Amygdala (tissue), 56 donors: ENCODE measurements at regions not wholly inside any gene's neighbourhood (a gene's known extent, or its start where the extent isn't known, plus 50 kb on each side); places are given as distances from the start of the nearest gene placed in this dataset.
"Not testable (repeated sequence)": the region's sequence is repeated elsewhere in the genome, so short reads cannot be mapped to it uniquely, and the experiment has no call there.

Experiments
- DNase-seq, 56 donors: peaks; one replicate each; lab custom pipeline; 2025; lab: John Stamatoyannopoulos, UW

- no peak for DNase-seq
These were observed 145.2 kb downstream of the RAD51AP2 start for GRCh38 chr2:17373041-17373440.

- no peak for DNase-seq
These were observed 154.4 kb downstream of the RAD51AP2 start for GRCh38 chr2:17363846-17364245.

- DNase-seq, result no peak
These were observed 155.3 kb downstream of the RAD51AP2 start for GRCh38 chr2:17362956-17363355.

- DNase-seq, result no peak
These were observed 162.5 kb downstream of the RAD51AP2 start for GRCh38 chr2:17355608-17356329.

- no peak for DNase-seq
These were observed 165.0 kb downstream of the RAD51AP2 start for GRCh38 chr2:17353263-17353662.

- not testable (repeated sequence) for DNase-seq
These were observed 175.5 kb downstream of the RAD51AP2 start for GRCh38 chr2:17342692-17343091.

GRCh38 chr2:17337507-17337906 is 180.7 kb downstream of the RAD51AP2 start:
- DNase-seq, result no peak

GRCh38 chr2:17336458-17336857 is 181.8 kb downstream of the RAD51AP2 start:
- no peak for DNase-seq

GRCh38 chr2:17334300-17334699 is 183.9 kb downstream of the RAD51AP2 start:
- DNase-seq, result no peak

- no peak for DNase-seq
These were observed 186.6 kb downstream of the RAD51AP2 start for GRCh38 chr2:17331636-17332035.

- DNase-seq, result no peak
These were observed 190.1 kb downstream of the RAD51AP2 start for GRCh38 chr2:17328161-17328560.

- DNase-seq, result no peak
These were observed 190.6 kb downstream of the RAD51AP2 start for GRCh38 chr2:17327649-17328048.

GRCh38 chr2:17326717-17327116 is 191.5 kb downstream of the RAD51AP2 start:
- no peak for DNase-seq

- no peak for DNase-seq
These were observed 194.5 kb downstream of the RAD51AP2 start for GRCh38 chr2:17323697-17324096.

- DNase-seq, result peak in 4 of 56 donors; percentile 2 to 18 (median 12)
These were observed 195.8 kb downstream of the RAD51AP2 start for GRCh38 chr2:17322461-17322860.

GRCh38 chr2:17319090-17319489 is 199.2 kb downstream of the RAD51AP2 start:
- no peak for DNase-seq

GRCh38 chr2:17318013-17318412 is 200.2 kb downstream of the RAD51AP2 start:
- DNase-seq, result no peak

- no peak for DNase-seq
These were observed 200.7 kb downstream of the RAD51AP2 start for GRCh38 chr2:17317439-17317976.

- DNase-seq, result no peak
These were observed 205.0 kb downstream of the RAD51AP2 start for GRCh38 chr2:17313261-17313660.

GRCh38 chr2:17311771-17312511 is 206.3 kb downstream of the RAD51AP2 start:
- DNase-seq, result no peak

GRCh38 chr2:17311106-17311619 is 207.1 kb downstream of the RAD51AP2 start:
- no peak for DNase-seq
